Right atrium auricular region (tissue), 2 donors: ENCODE measurements at regions not wholly inside any gene's neighbourhood (a gene's known extent, or its start where the extent isn't known, plus 50 kb on each side); places are given as distances from the start of the nearest gene placed in this dataset.

ENCODE experiments used
- DNase-seq: peaks from one replicate; pipeline ENCODE4 v3.0.0-alpha.2; 2019; ENCODE audit warnings: low spot score
- H3K27ac ChIP-seq, 2 donors: fragments of 200-600 bp; sonication (generic); 1 replicate in 1 of 2; 2 replicates in 1 of 2; pipeline ENCODE4 v1.5.1; 2016 to 2019
- H3K27me3 ChIP-seq, 2 donors: fragments of 200-600 bp; sonication (generic); one replicate each; pipeline versions ENCODE4 v1.5.1 to v1.6.0; 2017 to 2019
- H3K36me3 ChIP-seq: fragments of 200-600 bp; sonication (generic); one replicate; pipeline ENCODE4 v1.5.1; 2016
- H3K4me1 ChIP-seq, 2 donors: fragments of 200-600 bp; sonication (generic); one replicate each; pipeline versions ENCODE4 v1.5.1 to v1.6.0; 2017 to 2019
- H3K4me3 ChIP-seq, 2 donors: fragments of 200-600 bp; sonication (generic); 1 replicate in 1 of 2; 2 replicates in 1 of 2; pipeline ENCODE4 v1.5.1; 2017 to 2019; ENCODE audit warnings: mild to moderate bottlenecking in 1 of 2, moderate library complexity in 1 of 2
- H3K9me3 ChIP-seq, 2 donors: fragments of 200-600 bp; sonication (generic); one replicate each; pipeline ENCODE4 v1.5.1; 2019
- TF ChIP-seq, protein P1 (sequence below), 2 donors: fragments of 200-600 bp; sonication (generic); IDR thresholded peaks; one replicate each; pipeline ENCODE4 v1.5.1; 2019; ENCODE audit warnings: antibody characterized with exemption in 2 of 2

DNA sequence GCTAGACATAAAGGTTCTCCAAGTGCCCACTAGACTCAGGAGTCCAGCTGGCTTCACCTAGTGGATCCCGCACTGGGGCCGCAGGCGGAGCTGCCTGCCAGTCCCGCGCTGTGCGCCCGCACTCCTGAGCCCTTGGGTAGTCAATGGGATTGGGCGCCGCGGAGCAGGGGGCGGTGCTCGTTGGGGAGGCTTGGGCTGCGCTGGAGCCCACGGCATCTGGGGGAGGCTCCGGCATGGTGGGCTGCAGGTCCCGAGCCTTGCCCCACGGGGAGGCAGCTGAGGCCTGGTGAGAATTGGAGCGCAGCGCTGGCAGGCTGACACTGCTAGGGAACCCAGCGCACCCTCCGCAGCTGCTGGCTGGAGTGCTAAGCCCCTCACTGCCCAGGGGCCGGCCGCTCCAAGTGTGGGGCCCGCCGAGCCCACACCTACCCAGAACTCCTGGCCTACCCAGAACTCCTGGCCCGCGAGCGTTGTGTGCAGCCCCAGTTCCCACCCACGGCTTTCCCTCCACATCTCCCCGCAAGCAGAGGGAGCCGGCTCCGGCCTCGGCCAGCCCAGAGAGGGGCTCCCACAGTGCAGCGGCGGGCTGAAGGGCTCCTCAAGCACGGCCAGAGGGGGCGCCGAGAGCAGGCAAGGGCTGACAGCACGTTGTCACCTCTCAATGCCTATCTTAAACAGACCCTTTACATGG lies 260.7 kb upstream of the DMRT1 start:
- Histone ChIP-seq H3K27ac (no peak overlapping the region), H3K36me3 (no peaks in the 10 kb centered on the region), H3K9me3 (no peaks in the 10 kb centered on the region), H3K27me3 (no peaks in the 10 kb centered on the region), H3K4me3 (no peak overlapping the region), H3K4me1 (peaks cover 0 to 12% of the 10 kb centered on the region in 2 donors)
- no peak for DNase-seq
- TF ChIP-seq, protein P1, sequence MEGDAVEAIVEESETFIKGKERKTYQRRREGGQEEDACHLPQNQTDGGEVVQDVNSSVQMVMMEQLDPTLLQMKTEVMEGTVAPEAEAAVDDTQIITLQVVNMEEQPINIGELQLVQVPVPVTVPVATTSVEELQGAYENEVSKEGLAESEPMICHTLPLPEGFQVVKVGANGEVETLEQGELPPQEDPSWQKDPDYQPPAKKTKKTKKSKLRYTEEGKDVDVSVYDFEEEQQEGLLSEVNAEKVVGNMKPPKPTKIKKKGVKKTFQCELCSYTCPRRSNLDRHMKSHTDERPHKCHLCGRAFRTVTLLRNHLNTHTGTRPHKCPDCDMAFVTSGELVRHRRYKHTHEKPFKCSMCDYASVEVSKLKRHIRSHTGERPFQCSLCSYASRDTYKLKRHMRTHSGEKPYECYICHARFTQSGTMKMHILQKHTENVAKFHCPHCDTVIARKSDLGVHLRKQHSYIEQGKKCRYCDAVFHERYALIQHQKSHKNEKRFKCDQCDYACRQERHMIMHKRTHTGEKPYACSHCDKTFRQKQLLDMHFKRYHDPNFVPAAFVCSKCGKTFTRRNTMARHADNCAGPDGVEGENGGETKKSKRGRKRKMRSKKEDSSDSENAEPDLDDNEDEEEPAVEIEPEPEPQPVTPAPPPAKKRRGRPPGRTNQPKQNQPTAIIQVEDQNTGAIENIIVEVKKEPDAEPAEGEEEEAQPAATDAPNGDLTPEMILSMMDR (IDR thresholded peaks at IDR 0.05) = no peak

DNA sequence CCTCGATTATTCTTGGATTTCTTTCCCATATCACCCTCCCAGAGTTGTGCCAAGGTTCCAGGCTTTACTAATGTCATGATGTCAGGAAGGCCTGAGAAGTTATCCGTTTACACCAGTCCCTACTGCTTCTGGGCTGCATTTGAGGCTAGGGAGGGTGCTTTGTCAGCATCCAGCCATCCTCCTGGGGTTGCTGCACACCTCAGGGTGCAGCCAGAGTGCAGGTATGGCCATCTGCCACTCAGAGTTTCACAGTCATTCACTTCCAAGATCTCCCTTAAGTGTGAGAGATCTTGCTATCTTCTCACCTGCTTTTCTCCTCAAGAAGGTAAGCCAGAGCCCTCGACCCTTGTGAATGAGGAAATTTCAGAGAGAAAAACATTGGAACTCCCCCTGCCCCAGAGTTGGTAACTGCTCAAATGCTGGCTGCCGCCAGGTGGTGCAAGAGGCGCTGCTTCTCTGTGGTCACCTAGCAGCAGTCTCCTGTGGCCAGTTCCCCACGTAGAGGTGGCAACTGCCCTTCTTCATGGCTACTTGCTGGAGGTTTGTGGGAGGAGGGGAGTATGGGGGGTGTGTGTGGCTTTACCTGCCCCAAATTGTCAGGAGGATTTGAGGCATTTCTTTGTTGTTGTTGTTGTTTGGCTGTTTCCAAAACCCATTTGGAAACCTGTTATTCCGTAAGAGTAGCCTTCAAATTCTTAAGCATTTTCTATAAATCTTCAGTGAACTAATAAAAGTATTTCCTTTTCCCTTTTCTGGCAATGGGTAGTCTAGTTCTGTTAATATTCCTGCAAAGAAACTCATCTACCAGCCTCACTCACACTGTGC lies 259.6 kb upstream of the DMRT1 start:
- no peak overlapping the region for H3K4me3 ChIP-seq
- H3K27me3 ChIP-seq = no peaks in the 10 kb centered on the region
- H3K9me3 ChIP-seq = no peaks in the 10 kb centered on the region
- TF ChIP-seq, protein P1 (IDR thresholded peaks at IDR 0.05) = no peak
- no peak overlapping the region for H3K27ac ChIP-seq
- H3K36me3 ChIP-seq = no peaks in the 10 kb centered on the region
- no peak for DNase-seq
- H3K4me1 ChIP-seq = peaks cover 0 to 18% of the 10 kb centered on the region in 2 donors

DNA sequence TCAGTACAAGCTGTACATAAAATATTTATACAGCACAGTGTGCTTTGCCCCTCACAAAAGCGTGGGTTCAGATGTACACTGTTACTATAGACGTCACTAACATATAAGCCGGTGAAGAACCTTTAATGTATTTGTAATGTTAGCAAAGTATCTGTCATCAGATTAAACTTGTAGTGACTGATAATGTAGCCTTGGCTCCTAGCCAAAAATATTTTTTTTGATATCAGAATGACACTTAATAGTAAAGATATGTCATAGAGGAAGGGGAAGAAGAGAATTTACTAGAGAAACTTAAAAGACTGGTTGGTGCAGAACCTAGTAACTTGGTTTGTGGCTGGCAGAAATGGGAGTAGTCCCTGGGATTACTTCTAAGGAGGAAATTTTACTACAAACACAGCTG lies 258.7 kb upstream of the DMRT1 start:
- TF ChIP-seq, protein P1 (IDR thresholded peaks at IDR 0.05) = no peak
- Histone ChIP-seq H3K4me3 (no peak overlapping the region), H3K36me3 (no peaks in the 10 kb centered on the region), H3K9me3 (no peaks in the 10 kb centered on the region), H3K27ac (peak overlapping the region in 1 of 2 donors; percentile 1), H3K4me1 (peaks cover 0 to 21% of the 10 kb centered on the region in 2 donors), H3K27me3 (no peaks in the 10 kb centered on the region)
- DNase-seq = no peak

DNA sequence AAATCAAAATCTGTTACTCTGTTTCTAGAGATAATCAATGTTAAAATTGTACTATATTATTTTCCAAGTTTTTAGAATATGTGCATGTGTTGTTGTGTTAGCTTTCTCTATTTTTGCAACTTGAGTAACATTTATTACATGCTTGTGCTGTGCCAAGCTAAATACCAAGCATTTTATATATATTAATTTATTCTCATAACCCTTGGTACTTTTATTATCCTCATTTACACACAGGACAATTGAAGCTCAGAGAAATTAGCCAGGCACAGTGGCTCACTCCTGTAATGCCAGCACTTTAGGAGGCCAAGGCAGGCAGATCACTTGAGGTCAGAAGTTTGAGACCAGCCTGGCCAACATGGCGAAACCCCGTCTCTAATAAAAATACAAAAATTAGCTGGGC lies 254.0 kb upstream of the DMRT1 start:
- Histone ChIP-seq H3K27ac (peak overlapping the region in 1 of 2 donors; percentile 85), H3K27me3 (no peaks in the 10 kb centered on the region), H3K36me3 (no peaks in the 10 kb centered on the region), H3K4me1 (peaks cover 0 to 51% of the 10 kb centered on the region in 2 donors), H3K4me3 (no peak overlapping the region), H3K9me3 (no peaks in the 10 kb centered on the region)
- TF ChIP-seq, protein P1 (IDR thresholded peaks at IDR 0.05) = no peak
- no peak for DNase-seq

DNA sequence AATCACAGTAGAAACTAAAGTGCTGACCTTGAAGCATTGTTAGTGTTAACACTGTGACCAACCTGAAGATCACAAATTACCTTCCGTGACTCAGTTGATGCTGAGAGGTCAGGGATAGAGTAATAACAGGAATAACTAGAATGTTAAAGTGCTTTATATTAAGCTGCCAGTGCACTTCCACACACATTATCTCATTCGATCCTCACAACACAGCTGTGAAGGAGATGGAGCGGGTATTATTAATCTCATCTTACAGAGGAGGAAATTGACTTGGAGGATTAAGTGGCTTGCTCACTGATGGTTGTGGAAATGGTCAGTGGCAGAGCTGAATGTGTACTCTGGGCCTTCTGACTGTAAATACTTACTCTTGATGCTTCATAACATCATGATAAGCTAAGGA lies 252.5 kb upstream of the DMRT1 start:
- no peak for DNase-seq
- peaks cover 0 to 48% of the 10 kb centered on the region in 2 donors for H3K4me1 ChIP-seq
- no peak overlapping the region for H3K4me3 ChIP-seq
- no peaks in the 10 kb centered on the region for H3K9me3 ChIP-seq
- H3K36me3 ChIP-seq = no peaks in the 10 kb centered on the region
- TF ChIP-seq, protein P1 (IDR thresholded peaks at IDR 0.05) = no peak
- H3K27me3 ChIP-seq = no peaks in the 10 kb centered on the region
- H3K27ac ChIP-seq = peak overlapping the region; percentile 66 to 85
